HL-60/S4 treated with retinoic acid at 250 ng/mL for 4 days and 3 days (cell line): ENCODE measurements at regions not wholly inside any gene's neighbourhood (a gene's known extent, or its start where the extent isn't known, plus 50 kb on each side); places are given as distances from the start of the nearest gene placed in this dataset.
"Not testable (repeated sequence)": the region's sequence is repeated elsewhere in the genome, so short reads cannot be mapped to it uniquely, and the experiment has no call there.

ENCODE experiments used
- in situ Hi-C: fragments of 300-500 bp; cut with MboI; formaldehyde crosslinking; loops from 2 replicates; pipeline ENCODE4 v1.7.0; 2022; ENCODE audit warnings: low sequenced_read_pairs

DNA sequence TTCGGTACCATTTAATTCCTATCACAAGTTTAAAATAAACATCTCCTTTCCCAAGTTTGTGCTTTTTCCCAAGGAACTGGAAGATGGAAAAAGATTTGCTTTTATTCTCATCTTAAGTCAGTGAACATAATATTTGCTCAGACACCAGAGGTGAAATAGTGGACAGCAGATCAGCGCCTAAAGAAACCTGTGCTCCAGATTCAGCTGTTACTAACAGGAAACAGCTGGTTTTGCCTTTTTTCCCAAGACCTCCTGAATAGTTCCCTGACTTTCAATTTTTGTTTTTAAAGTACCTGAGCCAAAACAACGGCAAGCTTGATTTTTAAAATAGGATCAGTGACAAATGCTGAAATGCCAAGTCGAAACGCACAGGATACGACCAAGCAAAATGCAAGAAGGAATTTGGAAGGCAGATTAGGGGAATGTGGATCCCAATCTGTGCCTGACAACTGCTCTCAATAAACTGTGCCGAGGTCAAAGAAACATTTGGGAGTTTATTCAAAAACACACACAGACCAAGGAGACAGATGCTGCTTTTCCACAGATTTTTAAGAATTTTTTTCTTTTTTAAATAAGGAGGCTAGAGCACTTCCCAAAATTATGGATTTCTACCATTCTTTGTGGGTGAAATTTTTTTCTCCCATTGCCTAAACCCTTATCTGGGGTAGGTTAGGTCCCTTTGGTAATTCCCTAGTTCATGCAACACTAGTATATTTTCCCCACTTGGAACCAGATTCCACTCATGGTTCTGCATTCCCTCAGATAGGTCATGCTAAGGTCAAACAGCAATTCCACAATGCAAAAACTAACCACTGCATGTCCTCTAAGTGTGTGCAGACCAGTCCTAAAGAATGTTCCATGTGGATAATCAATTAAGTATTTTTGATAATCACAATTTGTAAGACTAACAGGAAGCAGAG lies 121.5 kb upstream of the PDE1A start:
- in situ Hi-C loops = no loop called here

DNA sequence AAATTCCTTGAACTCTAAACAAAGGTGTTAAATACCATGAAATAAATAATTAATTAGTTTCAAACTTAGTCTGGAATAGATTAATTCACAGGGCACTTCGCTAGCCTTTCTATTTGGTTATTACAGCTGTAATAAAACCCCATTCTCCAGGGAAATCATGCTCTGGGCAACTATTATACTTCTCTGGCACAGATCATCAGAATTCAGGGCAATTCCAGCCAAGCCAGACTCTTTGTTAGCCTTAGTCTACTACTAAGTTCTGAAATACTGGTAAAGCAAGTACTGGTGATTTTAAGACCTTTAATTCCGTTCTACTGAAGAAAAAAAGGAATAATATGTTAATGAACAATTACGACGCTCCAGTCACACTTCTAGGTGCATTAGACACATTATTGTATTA lies 123.4 kb upstream of the PDE1A start:
- in situ Hi-C loops = no loop called here

DNA sequence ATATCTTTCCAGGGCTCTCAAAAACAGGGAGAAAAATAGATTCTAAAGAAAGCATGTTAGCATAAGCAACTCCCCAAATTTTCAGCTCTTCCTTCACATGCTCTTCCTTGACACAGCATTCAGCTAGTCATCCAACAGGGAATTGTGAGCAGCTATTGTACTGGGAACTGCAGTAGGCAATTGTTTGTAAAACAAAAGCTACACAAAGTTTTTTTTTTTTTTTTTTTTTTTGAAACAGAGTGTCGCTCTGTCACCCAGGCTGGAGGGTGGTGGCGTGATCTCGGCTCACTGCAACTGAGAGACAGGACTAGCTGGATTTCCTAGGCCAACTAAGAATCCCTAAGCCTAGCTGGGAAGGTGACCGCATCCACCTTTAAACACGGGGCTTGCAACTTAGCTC lies 125.4 kb upstream of the PDE1A start:
- in situ Hi-C loops = not testable (repeated sequence)

DNA sequence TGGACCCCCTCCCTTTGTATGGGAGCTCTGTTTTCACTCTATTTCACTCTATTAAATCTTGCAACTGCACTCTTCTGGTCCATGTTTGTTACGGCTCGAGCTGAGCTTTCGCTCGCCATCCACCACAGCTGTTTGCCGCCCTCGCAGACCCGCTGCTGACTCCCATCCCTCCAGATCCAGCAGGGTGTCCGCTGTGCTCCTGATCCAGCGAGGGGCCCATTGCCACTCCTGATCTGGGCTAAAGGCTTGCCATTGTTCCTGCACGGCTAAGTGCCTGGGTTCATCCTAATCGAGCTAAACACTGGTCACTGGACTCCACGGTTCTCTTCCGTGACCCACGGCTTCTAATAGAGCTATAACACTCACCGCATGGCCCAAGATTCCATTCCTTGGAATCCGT lies 125.9 kb upstream of the PDE1A start:
- in situ Hi-C loops = not testable (repeated sequence)

DNA sequence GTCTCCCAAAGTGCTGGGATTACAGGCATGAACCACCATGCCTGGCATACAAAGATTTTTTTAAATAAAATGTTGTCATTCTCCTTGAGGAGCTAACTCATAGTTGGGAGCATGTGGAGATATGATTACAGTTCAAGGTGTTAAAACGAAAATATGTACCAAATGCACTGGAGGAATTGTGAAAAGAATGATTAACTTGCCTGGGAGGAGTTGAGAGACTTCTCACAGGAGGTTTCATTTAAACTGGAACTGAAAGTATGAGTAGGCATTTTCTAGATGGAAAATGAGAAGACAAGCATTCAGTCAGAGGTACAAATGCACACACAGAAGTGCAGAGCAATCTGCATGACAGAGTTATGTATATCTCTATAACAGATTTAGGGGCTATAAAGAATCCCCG lies 126.6 kb upstream of the PDE1A start:
- in situ Hi-C loops = no loop called here

DNA sequence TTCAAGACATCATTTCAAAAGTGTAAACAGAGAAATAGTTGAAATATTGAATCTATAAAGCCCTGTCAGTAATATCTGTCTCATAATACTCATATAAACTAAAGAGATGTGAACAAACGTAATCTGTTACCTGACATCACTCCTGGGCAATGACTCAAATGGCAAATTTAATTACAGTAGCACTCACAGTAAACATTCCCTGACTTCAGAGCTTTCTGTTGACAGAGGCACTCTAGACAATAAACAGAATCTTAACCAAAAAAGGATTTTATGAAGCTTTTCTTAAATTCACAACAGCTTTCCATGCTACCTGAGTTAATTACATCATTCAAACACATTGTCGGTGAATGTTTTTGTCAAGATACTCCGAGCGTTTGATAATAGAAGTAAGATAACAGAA lies 128.1 kb upstream of the PDE1A start:
- in situ Hi-C loops = no loop called here

DNA sequence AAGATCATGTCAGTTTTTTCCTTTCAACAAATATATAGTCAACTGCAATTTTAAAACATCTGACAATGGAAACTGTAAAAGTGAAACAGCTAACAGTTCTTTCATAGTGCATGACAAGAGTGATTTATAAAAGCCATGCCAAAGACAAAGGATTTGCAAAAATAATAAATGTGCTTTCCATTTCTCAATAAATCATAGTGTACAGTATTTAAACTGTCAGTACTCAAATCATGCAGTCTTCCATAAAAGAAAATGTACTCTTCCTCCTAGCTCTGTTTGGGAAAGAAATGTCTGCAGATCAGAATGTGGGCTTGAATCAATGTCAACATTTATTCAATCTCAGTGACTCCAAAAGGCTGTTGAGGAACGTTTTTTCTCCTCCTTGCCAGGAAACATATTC lies 131.7 kb upstream of the PDE1A start:
- in situ Hi-C loops = no loop called here

DNA sequence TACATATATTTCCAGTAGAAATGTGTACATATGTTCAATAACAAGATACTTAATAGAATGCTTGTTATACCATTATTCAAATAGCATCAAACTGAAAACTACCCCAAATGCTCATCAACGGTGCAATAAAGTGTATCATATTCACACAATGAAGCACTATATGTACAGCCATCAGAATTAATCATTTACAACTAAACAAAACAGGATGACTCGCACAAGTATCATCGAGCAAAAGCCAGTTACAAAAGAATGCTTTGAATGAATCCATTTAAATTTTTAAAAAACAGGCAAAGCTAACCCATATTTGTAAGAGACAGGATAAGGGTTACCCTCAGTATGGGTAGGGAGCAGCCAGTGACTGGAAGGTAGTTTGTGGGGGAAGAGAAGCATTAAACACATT lies 132.8 kb upstream of the PDE1A start:
- in situ Hi-C loops = no loop called here

DNA sequence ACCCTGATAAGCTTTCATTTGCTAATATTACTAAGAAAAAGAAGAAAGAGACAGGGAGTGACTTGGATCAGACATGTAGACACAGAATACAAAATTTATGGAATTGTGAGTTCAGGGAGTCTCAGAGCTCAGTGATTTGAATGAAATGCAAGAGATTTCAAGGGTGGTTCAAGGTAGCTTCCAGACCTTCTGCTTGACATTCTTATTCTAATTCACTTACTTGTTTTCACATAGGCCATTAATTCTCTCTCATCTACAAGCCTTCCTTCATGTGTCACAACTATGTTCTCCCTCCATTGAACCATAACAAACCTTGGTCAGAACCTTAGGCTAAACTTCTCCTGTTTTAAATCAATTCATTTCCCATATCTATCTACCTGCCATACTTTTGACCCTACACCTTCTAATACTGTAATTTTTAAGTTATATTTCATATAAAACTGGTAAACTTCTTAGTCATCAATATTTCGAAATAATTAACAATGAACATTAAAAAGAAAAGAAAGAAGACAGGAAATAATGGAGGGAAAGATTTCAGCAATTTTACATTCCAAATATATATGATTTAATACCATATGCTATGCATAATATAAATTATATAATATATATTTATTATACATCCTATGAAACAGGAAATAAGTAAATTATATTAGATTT lies 139.2 kb upstream of the PDE1A start:
- in situ Hi-C loops = no loop called here

DNA sequence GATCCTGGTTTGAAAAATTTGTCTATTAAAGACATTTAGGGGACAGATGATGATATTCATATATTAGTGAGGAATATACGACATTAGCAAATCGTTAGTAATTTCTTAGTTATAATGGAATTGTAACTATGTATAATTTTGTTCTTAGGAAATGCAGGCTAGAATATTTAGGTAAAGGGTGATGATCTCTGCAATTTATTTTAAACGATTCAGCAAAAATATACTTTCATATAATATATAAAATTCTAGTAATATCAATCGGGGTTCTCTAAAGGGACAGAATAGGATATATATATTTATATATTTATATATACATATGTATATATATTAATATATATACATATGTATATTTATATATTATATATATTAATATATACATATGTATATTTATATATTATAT lies 142.5 kb upstream of the DNAJC10 start:
- in situ Hi-C loops = no loop called here

DNA sequence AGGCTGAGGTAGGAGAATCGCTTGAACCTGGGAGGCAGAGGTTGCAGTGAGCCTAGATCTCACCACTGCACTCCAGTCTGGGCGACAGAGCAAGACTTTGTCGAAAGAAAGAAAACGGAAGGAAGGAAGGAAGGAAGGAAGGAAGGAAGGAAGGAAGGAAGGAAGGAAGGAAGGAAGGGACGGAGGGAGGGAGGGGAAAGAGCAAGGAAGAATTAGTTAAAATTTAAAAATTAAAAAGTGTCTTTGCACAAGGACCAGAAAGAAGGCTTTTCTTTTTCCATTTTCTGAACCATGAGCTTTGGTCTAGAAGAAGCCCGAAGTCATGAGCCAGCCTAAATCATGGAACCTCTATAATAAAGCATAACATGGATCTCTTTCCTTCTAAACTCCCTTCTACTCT lies 138.2 kb upstream of the DNAJC10 start:
- in situ Hi-C loops = no loop called here

DNA sequence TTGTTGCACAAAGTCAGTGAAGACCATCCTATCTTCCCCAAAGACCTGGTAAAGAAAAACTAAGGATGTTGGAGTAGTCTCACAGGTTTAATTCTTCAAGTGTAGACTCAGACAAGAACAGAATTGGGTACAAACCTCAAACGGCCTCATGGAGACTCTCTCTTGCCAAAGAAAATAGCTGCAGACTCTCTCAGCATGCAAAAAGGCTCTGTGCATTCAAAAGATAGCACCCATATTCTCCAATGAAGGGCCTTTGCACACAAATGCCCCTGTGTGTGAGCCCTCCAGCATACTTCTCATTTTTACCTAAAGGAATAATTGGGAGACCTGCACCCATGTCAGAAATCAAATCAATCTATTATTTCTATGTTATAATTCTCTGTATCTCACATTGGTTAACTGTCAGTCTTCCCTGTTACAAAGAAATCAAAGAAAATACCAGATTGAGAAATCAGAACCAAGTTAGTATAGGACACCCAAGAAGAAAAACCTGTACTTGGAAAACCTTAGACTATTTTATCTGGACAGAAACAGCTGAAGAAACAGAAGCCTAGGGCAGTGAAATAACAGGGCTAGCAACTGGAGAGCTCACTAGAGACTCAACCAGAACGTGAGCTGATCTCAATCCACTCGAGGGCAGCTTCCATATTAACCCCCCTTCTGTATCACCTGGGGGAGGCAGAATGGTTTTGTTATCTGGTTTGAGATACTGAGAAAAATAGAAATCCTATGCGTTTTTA lies 134.7 kb upstream of the DNAJC10 start:
- in situ Hi-C loops = no loop called here

DNA sequence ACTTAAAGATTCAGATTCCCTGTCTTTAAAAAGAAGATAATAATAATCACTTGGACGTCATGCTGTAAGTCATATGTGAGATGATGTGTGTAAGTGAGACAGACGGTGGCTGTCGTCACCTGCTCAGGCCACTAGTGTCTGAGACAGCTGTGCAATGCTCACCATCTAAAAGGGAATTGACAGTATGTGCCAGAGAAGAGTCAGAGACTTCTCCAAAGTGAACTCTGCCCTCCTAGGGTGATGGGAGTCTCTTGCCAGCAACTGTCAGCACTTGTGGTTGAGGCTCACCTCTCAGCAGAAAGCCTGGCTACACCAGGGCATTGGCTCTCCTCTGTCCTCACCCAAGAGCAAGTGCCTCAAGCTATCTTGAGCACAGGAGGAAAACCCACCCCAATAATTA lies 131.6 kb upstream of the DNAJC10 start:
- in situ Hi-C loops = no loop called here

DNA sequence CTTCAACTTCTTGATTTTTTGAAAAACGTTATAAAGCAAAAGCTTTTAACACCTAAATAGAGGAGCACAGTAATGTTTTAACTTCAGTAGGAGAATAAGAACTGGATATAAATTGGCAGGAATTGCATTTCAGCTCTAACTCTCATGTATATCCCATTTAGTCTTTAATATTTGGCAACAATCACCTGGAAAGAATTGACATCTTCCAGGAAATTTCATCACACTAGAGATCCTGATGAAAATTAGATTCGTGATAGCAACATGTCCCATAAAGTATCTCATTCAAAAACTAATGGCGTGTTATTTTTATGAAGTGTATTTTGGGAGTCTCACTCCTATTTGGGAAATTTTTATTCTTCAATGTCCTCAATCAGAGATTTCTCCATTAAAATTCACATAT lies 131.1 kb upstream of the DNAJC10 start:
- in situ Hi-C loops = no loop called here

DNA sequence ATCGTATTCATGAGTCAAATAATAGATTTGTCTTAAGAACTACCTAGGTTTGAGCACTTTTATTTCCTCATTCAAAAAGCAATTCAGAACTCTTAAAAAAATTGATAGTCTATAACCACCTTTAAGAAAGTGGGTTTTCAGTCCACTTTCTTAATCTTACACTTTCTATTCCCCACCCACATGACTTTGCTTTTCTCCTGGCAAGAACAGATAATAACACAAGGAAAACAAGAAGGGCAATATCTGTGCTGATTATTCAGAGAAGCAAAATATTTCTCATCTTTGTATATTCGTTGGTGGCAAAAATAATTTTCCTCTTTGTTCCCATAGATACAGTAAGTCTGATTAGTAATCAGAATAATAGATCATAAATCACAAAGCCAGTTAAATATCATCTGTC lies 130.6 kb upstream of the DNAJC10 start:
- in situ Hi-C loops = no loop called here

DNA sequence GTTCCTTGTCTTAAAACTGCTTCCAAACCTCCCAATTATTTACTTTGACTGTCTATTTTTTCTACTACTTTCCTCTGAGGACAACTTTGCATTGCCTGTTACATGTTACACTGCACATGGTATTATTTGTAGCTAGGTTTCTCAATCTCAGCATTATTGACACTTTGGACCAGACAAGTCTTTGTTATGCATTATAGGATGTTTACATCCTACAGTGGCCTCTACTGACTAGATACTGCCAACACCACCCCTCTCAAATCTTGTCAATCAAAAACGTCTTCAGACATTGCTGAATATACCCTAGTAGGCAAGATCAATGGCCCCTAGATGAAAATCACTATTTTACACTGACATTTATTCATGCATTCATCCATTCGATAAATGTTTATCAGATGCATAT lies 129.6 kb upstream of the DNAJC10 start:
- in situ Hi-C loops = no loop called here

DNA sequence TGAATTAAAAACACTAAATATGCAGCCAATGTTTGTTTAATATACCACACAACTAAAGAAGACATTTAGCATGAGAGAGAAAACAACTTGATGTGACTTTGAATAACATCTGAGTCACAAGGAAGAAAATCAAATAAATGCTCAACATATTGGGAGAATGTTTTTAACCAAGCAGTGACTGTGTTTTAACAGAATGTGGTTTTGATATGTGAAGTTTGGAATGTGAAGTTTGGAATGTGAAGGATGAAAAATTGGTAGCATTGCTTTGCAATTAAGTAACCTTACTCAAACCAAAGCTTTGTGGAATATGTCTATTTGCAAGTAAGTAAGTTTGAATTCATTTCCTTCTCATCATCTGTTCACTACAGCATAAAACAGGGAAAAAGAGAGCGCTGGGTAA lies 128.2 kb upstream of the DNAJC10 start:
- in situ Hi-C loops = no loop called here

DNA sequence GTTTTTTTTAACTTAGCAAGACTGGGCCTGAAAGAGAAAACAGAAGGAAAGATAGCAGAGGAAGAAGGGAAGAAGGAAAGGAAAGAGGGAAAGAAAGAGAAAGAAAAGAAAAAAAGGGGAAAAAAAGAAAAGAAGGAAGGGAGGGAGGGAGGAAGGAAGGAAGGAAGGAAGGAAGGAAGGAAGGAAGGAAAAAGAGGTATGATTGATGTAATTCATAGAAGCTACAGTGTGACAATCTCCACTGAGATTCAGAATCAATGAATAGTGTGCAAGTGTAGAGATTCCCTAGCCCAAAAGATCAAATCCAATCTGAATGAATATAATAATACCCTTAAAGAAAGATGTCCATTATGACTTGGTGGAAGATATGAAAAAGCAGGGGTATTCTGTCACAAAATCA lies 126.9 kb upstream of the DNAJC10 start:
- in situ Hi-C loops = no loop called here

DNA sequence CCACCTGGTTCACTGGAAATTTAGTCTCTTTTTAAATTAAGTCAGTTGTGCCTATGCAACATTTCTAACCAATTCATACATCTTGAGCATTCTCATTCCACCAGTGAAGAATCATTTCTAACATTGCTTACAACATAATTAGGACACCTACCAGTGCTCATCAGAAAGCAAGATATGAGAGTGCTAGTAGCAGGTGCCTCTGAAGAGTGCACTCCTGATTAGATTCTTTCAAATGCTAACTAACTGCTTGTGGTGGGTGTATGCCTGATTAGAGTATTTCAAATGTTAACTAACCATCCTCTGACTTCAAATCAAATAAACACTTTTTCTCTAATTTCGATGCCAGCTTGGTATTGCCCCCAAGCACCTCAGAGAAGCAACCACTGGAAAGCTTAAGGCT lies 124.3 kb upstream of the DNAJC10 start:
- in situ Hi-C loops = no loop called here

DNA sequence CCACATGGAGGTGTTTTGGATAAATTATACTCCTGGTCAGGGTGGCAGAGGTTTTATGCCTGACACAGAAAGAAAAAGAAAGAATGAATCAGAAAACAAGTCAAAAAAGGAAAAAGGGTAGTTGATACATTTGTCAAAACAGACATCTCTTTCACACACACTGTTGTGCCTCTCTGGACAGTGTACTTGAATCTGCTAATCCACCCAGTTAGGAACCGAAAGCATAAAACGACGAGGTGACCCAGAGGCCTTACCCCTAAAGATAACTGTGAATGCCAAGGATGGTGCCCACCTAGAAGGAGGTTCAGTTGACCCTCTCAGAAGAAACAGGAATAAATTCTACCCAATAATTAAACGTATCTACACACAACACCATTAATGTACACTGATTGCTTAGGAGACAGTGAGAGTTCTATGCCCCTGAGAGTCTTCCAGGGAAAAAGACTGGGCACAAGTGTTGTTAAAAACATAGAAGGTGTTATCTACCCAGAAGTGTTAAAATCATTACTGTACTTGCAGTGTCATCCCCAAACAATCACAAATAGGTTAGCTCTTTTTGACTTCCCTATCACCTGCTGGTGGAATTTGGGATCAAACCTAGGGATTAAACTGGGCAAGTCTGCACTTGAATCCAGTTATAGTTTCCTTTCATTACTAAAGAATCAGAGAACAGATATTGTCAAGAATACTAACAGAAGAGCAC lies 123.2 kb upstream of the DNAJC10 start:
- in situ Hi-C loops = no loop called here

DNA sequence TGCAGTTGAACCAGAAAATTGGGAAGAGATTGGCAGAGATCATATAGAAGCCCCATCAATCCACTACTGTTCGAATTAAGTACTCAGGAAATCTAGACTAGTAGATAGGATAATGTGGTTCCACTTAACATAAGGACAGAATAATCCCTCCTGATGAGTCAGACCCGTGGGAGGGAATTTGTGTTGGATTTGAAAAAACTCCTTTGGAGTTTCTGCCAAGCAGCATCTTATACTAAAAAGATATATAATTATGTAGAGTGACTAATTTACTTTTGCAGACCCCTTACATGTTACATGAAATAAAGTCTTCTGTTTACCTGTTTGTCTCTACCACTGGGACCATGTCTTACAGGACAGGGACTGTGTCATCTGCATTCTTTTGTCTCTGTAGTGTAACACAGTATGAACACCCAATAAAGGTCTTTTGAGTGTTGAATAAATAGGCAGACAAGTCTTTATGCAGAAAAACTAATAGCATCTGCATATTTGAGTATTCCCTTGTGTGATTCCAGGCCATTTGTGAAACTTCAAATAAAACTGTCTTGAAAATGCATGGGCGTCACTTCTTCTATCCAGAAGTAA lies 122.6 kb upstream of the DNAJC10 start:
- in situ Hi-C loops = no loop called here
